BE2C (cell line): ENCODE measurements at regions not wholly inside any gene's neighbourhood (a gene's known extent, or its start where the extent isn't known, plus 50 kb on each side); places are given as distances from the start of the nearest gene placed in this dataset.

Source experiments
- DNase-seq: peaks from one replicate; pipeline ENCODE4 v3.0.0-alpha.2; 2020
- H3K27me3 ChIP-seq: fragments of 250-450 bp; sonication (Bioruptor Pico); 2 replicates; pipeline ENCODE4 v1.5.1; 2020; ENCODE audit warnings: mild to moderate bottlenecking
- H3K36me3 ChIP-seq: fragments of 250-450 bp; sonication (Bioruptor Pico); 2 replicates; pipeline ENCODE4 v1.5.1; 2020; ENCODE audit warnings: mild to moderate bottlenecking
- H3K4me1 ChIP-seq: fragments of 250-450 bp; sonication (Bioruptor Pico); 2 replicates; pipeline ENCODE4 v1.5.1; 2020
- H3K4me3 ChIP-seq: 2 replicates; pipeline ENCODE4 v1.5.1; 2011; ENCODE audit warnings: low read depth, low read length
- H3K9me3 ChIP-seq: fragments of 250-450 bp; sonication (Bioruptor Pico); 2 replicates; pipeline ENCODE4 v1.5.1; 2020
- CTCF ChIP-seq: IDR thresholded peaks from 2 replicates; pipeline ENCODE4 v1.5.1; 2012; ENCODE audit warnings: mild to moderate bottlenecking, low read depth, low read length

DNA sequence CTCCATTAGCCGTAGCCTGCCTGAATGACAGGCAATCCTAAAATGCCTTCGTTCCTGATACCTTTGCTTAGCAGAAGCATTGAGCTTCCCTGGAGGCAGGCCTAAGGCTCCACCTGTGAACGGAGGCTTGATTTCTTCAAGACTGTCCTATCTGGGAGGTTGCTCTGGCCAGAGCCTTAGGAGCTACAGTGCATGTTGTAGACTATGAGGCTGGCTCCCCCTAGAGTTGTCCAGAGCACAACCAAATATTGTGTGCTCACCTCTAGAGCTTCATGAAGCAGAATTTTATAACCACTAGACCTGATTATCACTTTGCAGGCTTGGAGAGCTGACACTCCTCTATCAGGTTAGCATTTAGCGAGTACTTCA lies 217.8 kb downstream of the MAFB start:
- Histone ChIP-seq H3K9me3 (no peaks in the 10 kb centered on the region), H3K4me3 (no peak overlapping the region), H3K4me1 (no peaks in the 10 kb centered on the region; the same call in 1 of the 2 replicates), H3K27me3 (no peaks in the 10 kb centered on the region), H3K36me3 (no peaks in the 10 kb centered on the region)
- TF ChIP-seq CTCF = peak; percentile 24
- DNase-seq = peak; percentile 14

DNA sequence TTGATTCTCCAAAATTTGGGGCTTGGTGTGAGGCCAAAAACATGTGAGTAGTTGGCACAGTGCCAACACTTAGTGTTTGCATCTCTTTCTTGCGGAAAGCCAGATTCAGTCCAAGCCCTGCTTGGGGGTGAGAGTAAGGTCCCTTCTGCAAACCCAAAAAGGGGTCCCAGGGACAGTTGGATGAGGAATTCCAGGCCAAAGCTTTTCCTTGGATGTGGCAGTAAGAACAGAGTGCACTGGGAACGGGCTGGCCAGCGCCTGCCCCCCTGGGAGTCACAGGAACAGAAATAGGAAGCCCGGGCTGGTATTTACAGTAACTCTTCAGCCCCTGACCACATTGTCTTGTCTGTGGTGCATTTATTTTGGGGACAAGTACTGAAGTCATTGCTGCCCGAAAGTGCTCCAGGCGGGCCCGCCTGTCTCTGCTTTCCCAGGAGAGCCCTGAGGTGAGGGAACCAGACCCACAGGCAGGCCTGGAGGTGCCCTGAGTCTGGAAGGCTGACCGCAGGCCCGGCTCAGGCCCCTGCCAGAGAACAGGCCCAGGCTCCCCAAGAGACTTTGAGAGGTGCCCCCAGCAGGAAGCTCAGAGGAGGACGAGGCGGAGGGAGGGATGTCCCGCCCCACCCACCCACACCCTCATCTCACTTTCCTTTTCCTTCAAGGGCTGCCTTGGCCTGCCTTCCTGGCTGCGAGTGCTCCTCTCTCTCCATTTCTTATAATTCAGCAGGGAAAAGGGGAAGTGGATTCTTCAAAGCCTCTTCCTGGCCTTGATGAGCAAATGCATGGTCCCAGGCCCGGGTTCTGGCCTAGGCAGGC lies 218.4 kb downstream of the MAFB start:
- Histone ChIP-seq H3K4me1 (no peaks in the 10 kb centered on the region; the same call in 1 of the 2 replicates), H3K36me3 (no peaks in the 10 kb centered on the region), H3K4me3 (no peak overlapping the region), H3K27me3 (no peaks in the 10 kb centered on the region), H3K9me3 (no peaks in the 10 kb centered on the region)
- TF ChIP-seq CTCF = no peak
- DNase-seq = no peak

GRCh38 chr20:40468759-40469158 lies 220.3 kb downstream of the MAFB start:
- no peaks in the 10 kb centered on the region; the same call in 1 of the 2 replicates for H3K4me1 ChIP-seq
- H3K9me3 ChIP-seq = no peaks in the 10 kb centered on the region
- H3K27me3 ChIP-seq = no peaks in the 10 kb centered on the region
- no peaks in the 10 kb centered on the region for H3K36me3 ChIP-seq
- H3K4me3 ChIP-seq = no peak overlapping the region
- no peak for DNase-seq
- TF ChIP-seq CTCF = no peak

- Histone ChIP-seq H3K9me3 (no peaks in the 10 kb centered on the region), H3K4me3 (no peak overlapping the region), H3K4me1 (no peaks in the 10 kb centered on the region; the same call in 1 of the 2 replicates), H3K27me3 (no peaks in the 10 kb centered on the region), H3K36me3 (no peaks in the 10 kb centered on the region)
- TF ChIP-seq CTCF = no peak
- DNase-seq = no peak
These were observed 221.2 kb downstream of the MAFB start for GRCh38 chr20:40467703-40468411.

DNA sequence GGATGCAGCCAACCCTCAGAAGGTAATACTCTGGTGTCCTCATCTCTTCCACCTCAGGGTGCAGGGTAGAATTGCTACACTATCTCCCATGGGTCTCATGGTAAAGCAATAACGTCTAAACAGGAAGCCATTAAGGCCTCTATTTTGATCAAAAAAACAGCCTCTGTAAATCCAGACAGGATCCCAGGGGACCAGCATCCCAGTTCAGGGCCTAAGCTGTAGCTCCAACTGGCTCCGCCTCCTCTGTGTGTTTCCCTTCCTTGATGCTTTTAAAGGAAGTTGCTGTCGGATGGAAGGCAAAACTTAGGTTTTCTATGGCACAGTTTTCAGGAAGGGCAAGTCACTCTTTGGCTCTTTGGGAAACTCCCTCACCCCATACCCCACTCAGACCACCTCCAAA lies 222.0 kb downstream of the MAFB start:
- H3K4me3 ChIP-seq = no peak overlapping the region
- no peak for TF ChIP-seq CTCF
- no peaks in the 10 kb centered on the region for H3K36me3 ChIP-seq
- no peaks in the 10 kb centered on the region for H3K27me3 ChIP-seq
- DNase-seq = peak; percentile 16
- H3K9me3 ChIP-seq = no peaks in the 10 kb centered on the region
- no peaks in the 10 kb centered on the region; the same call in 1 of the 2 replicates for H3K4me1 ChIP-seq

GRCh38 chr20:40464731-40465208 lies 224.3 kb downstream of the MAFB start:
- no peaks in the 10 kb centered on the region for H3K9me3 ChIP-seq
- H3K36me3 ChIP-seq = no peaks in the 10 kb centered on the region
- no peak overlapping the region for H3K4me3 ChIP-seq
- no peak for TF ChIP-seq CTCF
- DNase-seq = no peak
- no peaks in the 10 kb centered on the region; the same call in 1 of the 2 replicates for H3K4me1 ChIP-seq
- H3K27me3 ChIP-seq = no peaks in the 10 kb centered on the region
